Left lung (tissue), 4 donors: ENCODE measurements at regions not wholly inside any gene's neighbourhood (a gene's known extent, or its start where the extent isn't known, plus 50 kb on each side); places are given as distances from the start of the nearest gene placed in this dataset.

Experiments
- ATAC-seq: fragments of 200-7000 bp; cut with Tn5 transposase; one replicate; pipeline ENCODE4 v1.9.1; 2020; ENCODE audit warnings: moderate library complexity
- DNase-seq, 4 donors: peaks; one replicate each; pipeline ENCODE4 v3.0.0-alpha.2; 2013 to 2020
- H3K27ac ChIP-seq, 2 donors: fragments of 200-600 bp; sonication (generic) in 1 of 2; one replicate each; pipeline versions ENCODE4 v1.5.0 to v1.8.0; 2020 to 2021
- H3K27me3 ChIP-seq, 2 donors: fragments of 200-600 bp; sonication (generic) in 1 of 2; one replicate each; pipeline versions ENCODE4 v1.5.0 to v1.8.0; 2020 to 2021
- H3K36me3 ChIP-seq, 2 donors: fragments of 200-600 bp; sonication (generic) in 1 of 2; one replicate each; pipeline versions ENCODE4 v1.5.0 to v1.8.0; 2020 to 2021
- H3K4me1 ChIP-seq, 2 donors: fragments of 200-600 bp; one replicate each; pipeline ENCODE4 v1.8.0; 2021
- H3K4me3 ChIP-seq, 2 donors: fragments of 200-600 bp; sonication (generic) in 1 of 2; one replicate each; pipeline versions ENCODE4 v1.5.0 to v1.8.0; 2020 to 2021; ENCODE audit warnings: mild to moderate bottlenecking in 1 of 2
- H3K9me3 ChIP-seq, 2 donors: fragments of 200-600 bp; sonication (generic) in 1 of 2; one replicate each; pipeline versions ENCODE4 v1.5.0 to v1.8.0; 2020 to 2021
- CTCF ChIP-seq, 2 donors: fragments of 200-600 bp; sonication (generic) in 1 of 2; IDR thresholded peaks; one replicate each; pipeline versions ENCODE4 v1.5.0 to v1.8.0; 2021; ENCODE audit warnings: antibody characterized with exemption in 2 of 2
- intact Hi-C, 2 donors: fragments of 100-400 bp; cut with DNase I; formaldehyde crosslinking; loops; one replicate each; pipeline versions ENCODE4 v1.11.2 to v1.14.2; 2022
- donor health status: DM: no; HTN: yes; CAD: no.
- donor health status: DM: no; HTN: no; CAD: no.

- no peak for ATAC-seq
- peak in 1 of 4 donors; percentile 17 for DNase-seq
- Histone ChIP-seq H3K4me1 (no peaks in the 10 kb centered on the region), H3K9me3 (no peaks in the 10 kb centered on the region), H3K27me3 (no peaks in the 10 kb centered on the region), H3K27ac (no peak overlapping the region), H3K4me3 (no peak overlapping the region), H3K36me3 (no peaks in the 10 kb centered on the region)
- intact Hi-C loops: no loop called here
- TF ChIP-seq CTCF (IDR thresholded peaks at IDR 0.05): no peak
Measured at GRCh38 chr2:7180638-7181370, 263.6 kb downstream of the RNF144A start.

- no peak for ATAC-seq
- Histone ChIP-seq H3K36me3 (no peaks in the 10 kb centered on the region), H3K27me3 (no peaks in the 10 kb centered on the region)
Measured at GRCh38 chr2:7182525-7182924, 265.3 kb downstream of the RNF144A start.

GRCh38 chr2:7189106-7189505, 271.9 kb downstream of the RNF144A start:
- H3K9me3 ChIP-seq: no peaks in the 10 kb centered on the region
- no peak overlapping the region for H3K27ac ChIP-seq
- H3K27me3 ChIP-seq: no peaks in the 10 kb centered on the region
- no peak for ATAC-seq
- no peak for DNase-seq
- intact Hi-C loops: no loop called here
- H3K4me3 ChIP-seq: no peak overlapping the region
- H3K36me3 ChIP-seq: no peaks in the 10 kb centered on the region
- no peaks in the 10 kb centered on the region for H3K4me1 ChIP-seq
- TF ChIP-seq CTCF (IDR thresholded peaks at IDR 0.05): no peak

More at GRCh38 chr2:7182525-7182924, 265.3 kb downstream of the RNF144A start:
- intact Hi-C loops: no loop called here
- Histone ChIP-seq H3K4me3 (no peak overlapping the region), H3K9me3 (no peaks in the 10 kb centered on the region), H3K4me1 (no peaks in the 10 kb centered on the region), H3K27ac (no peak overlapping the region)
- no peak for TF ChIP-seq CTCF (IDR thresholded peaks at IDR 0.05)
- DNase-seq: no peak

GRCh38 chr2:7190587-7191324, 273.5 kb downstream of the RNF144A start:
- Histone ChIP-seq H3K9me3 (no peaks in the 10 kb centered on the region), H3K4me1 (no peaks in the 10 kb centered on the region), H3K27me3 (no peaks in the 10 kb centered on the region), H3K27ac (no peak overlapping the region), H3K4me3 (no peak overlapping the region), H3K36me3 (no peaks in the 10 kb centered on the region)
- no peak for TF ChIP-seq CTCF (IDR thresholded peaks at IDR 0.05)
- intact Hi-C loops: no loop called here
- no peak for ATAC-seq
- DNase-seq: no peak

GRCh38 chr2:7191932-7192331, 274.7 kb downstream of the RNF144A start:
- H3K27ac ChIP-seq: no peak overlapping the region
- ATAC-seq: no peak
- intact Hi-C loops: no loop called here
- H3K36me3 ChIP-seq: no peaks in the 10 kb centered on the region
- H3K9me3 ChIP-seq: no peaks in the 10 kb centered on the region
- H3K27me3 ChIP-seq: no peaks in the 10 kb centered on the region
- peak in 2 of 4 donors; percentile 53 to 74 for DNase-seq
- H3K4me3 ChIP-seq: no peak overlapping the region
- H3K4me1 ChIP-seq: no peaks in the 10 kb centered on the region
- no peak for TF ChIP-seq CTCF (IDR thresholded peaks at IDR 0.05)
